ENCODE measurements at regions not wholly inside any gene's neighbourhood (a gene's known extent, or its start where the extent isn't known, plus 50 kb on each side); places are given as distances from the start of the nearest gene placed in this dataset.

- Mint-ChIP-seq H3K36me3 (no peaks in the 10 kb centered on the region), H3K27ac (no peak overlapping the region), H3K4me1 (no peaks in the 10 kb centered on the region), H3K9me3 (no peaks in the 10 kb centered on the region), H3K27me3 (ENCODE audit: low read depth) (no peaks in the 10 kb centered on the region), H3K4me3 (no peak overlapping the region)
- no peak for DNase-seq (ENCODE audit: low spot score in 2 of 2, unreplicated experiment in 2 of 2)
- TF ChIP-seq CTCF (IDR thresholded peaks at IDR 0.05; ENCODE audit: unreplicated experiment), result no peak
Measured at GRCh38 chr4:63869370-63869769, 539.9 kb downstream of the TECRL start.

- H3K4me1 Mint-ChIP-seq, result no peaks in the 10 kb centered on the region
- no peak overlapping the region for H3K4me3 Mint-ChIP-seq
- H3K27ac Mint-ChIP-seq, result no peak overlapping the region
- no peaks in the 10 kb centered on the region for H3K27me3 Mint-ChIP-seq (ENCODE audit: low read depth)
- H3K36me3 Mint-ChIP-seq, result no peaks in the 10 kb centered on the region
- no peaks in the 10 kb centered on the region for H3K9me3 Mint-ChIP-seq
- no peak for DNase-seq (ENCODE audit: low spot score in 2 of 2, unreplicated experiment in 2 of 2)
- no peak for TF ChIP-seq CTCF (IDR thresholded peaks at IDR 0.05; ENCODE audit: unreplicated experiment)
Measured at GRCh38 chr4:63851496-63851895, 557.8 kb downstream of the TECRL start.

- Mint-ChIP-seq H3K4me3 (no peak overlapping the region), H3K36me3 (no peaks in the 10 kb centered on the region), H3K9me3 (no peaks in the 10 kb centered on the region), H3K27me3 (ENCODE audit: low read depth) (no peaks in the 10 kb centered on the region), H3K27ac (no peak overlapping the region), H3K4me1 (no peaks in the 10 kb centered on the region)
- DNase-seq (ENCODE audit: low spot score in 2 of 2, unreplicated experiment in 2 of 2), result no peak
- TF ChIP-seq CTCF (IDR thresholded peaks at IDR 0.05; ENCODE audit: unreplicated experiment), result no peak
Measured at GRCh38 chr4:63841266-63841665, 568.0 kb downstream of the TECRL start.

- Mint-ChIP-seq H3K36me3 (no peaks in the 10 kb centered on the region), H3K9me3 (peaks cover 10% of the 10 kb centered on the region), H3K27ac (no peak overlapping the region), H3K4me3 (no peak overlapping the region), H3K4me1 (no peaks in the 10 kb centered on the region), H3K27me3 (ENCODE audit: low read depth) (peaks cover under 1% of the 10 kb centered on the region)
- DNase-seq (ENCODE audit: low spot score in 2 of 2, unreplicated experiment in 2 of 2), result no peak
- TF ChIP-seq CTCF (IDR thresholded peaks at IDR 0.05; ENCODE audit: unreplicated experiment), result no peak
Measured at GRCh38 chr4:63831590-63832155, 577.6 kb downstream of the TECRL start.

GRCh38 chr4:63817196-63817865 is 591.9 kb downstream of the TECRL start:
- no peak for DNase-seq (ENCODE audit: low spot score in 2 of 2, unreplicated experiment in 2 of 2)
- H3K27me3 Mint-ChIP-seq (ENCODE audit: low read depth), result no peaks in the 10 kb centered on the region
- H3K27ac Mint-ChIP-seq, result no peak overlapping the region
- no peak for TF ChIP-seq CTCF (IDR thresholded peaks at IDR 0.05; ENCODE audit: unreplicated experiment)
- peaks cover 3% of the 10 kb centered on the region for H3K9me3 Mint-ChIP-seq
- no peaks in the 10 kb centered on the region for H3K36me3 Mint-ChIP-seq
- no peaks in the 10 kb centered on the region for H3K4me1 Mint-ChIP-seq
- H3K4me3 Mint-ChIP-seq, result no peak overlapping the region

Data from mesothelial cell of epicardium (in vitro differentiated cells).